NCI-H2029 (cell line): ENCODE measurements at regions not wholly inside any gene's neighbourhood (a gene's known extent, or its start where the extent isn't known, plus 50 kb on each side); places are given as distances from the start of the nearest gene placed in this dataset.
A peak's percentile ranks its signal among the peaks of the same experiment; 100 is the strongest.
"Not testable (repeated sequence)": the region's sequence is repeated elsewhere in the genome, so short reads cannot be mapped to it uniquely, and the experiment has no call there.

Experiments
- DNase-seq: peaks from one replicate; lab custom pipeline; 2025; lab: John Stamatoyannopoulos, UW

GRCh38 chr3:166064476-166064875, 227.3 kb upstream of the BCHE start:
- no peak for DNase-seq

- no peak for DNase-seq
Measured at GRCh38 chr3:166060789-166061479, 223.7 kb upstream of the BCHE start.

- no peak for DNase-seq
Measured at GRCh38 chr3:166052440-166052839, 215.2 kb upstream of the BCHE start.

GRCh38 chr3:166029507-166029906, 192.3 kb upstream of the BCHE start:
- no peak for DNase-seq

- DNase-seq, result peak; percentile 5
Measured at GRCh38 chr3:166013073-166013679, 176.0 kb upstream of the BCHE start.

- DNase-seq, result no peak
Measured at GRCh38 chr3:166011771-166012170, 174.5 kb upstream of the BCHE start.

GRCh38 chr3:166005126-166005525, 167.9 kb upstream of the BCHE start:
- no peak for DNase-seq

GRCh38 chr3:165994293-165994692, 157.1 kb upstream of the BCHE start:
- no peak for DNase-seq

GRCh38 chr3:165984589-165984988, 147.4 kb upstream of the BCHE start:
- no peak for DNase-seq

- DNase-seq, result no peak
Measured at GRCh38 chr3:165983284-165983683, 146.1 kb upstream of the BCHE start.

- no peak for DNase-seq
Measured at GRCh38 chr3:165981318-165981717, 144.1 kb upstream of the BCHE start.

GRCh38 chr3:165960825-165961224, 123.6 kb upstream of the BCHE start:
- DNase-seq, result not testable (repeated sequence)

GRCh38 chr3:165954171-165954570, 116.9 kb upstream of the BCHE start:
- DNase-seq, result no peak

- DNase-seq, result no peak
Measured at GRCh38 chr3:165946360-165946759, 109.1 kb upstream of the BCHE start.

GRCh38 chr3:165938986-165939540, 101.8 kb upstream of the BCHE start:
- DNase-seq, result no peak

- not testable (repeated sequence) for DNase-seq
Measured at GRCh38 chr3:165936081-165936480, 98.9 kb upstream of the BCHE start.

GRCh38 chr3:165924301-165924791, 87.1 kb upstream of the BCHE start:
- not testable (repeated sequence) for DNase-seq

GRCh38 chr3:165920984-165921383, 83.8 kb upstream of the BCHE start:
- no peak for DNase-seq

- DNase-seq, result no peak
Measured at GRCh38 chr3:165919284-165919683, 82.1 kb upstream of the BCHE start.

GRCh38 chr3:165918657-165918979, 81.4 kb upstream of the BCHE start:
- DNase-seq, result no peak

GRCh38 chr3:165917938-165918656, 80.9 kb upstream of the BCHE start:
- not testable (repeated sequence) for DNase-seq

GRCh38 chr3:165915104-165915503, 77.9 kb upstream of the BCHE start:
- DNase-seq, result not testable (repeated sequence)
